ENCODE measurements at regions not wholly inside any gene's neighbourhood (a gene's known extent, or its start where the extent isn't known, plus 50 kb on each side); places are given as distances from the start of the nearest gene placed in this dataset.
"Not testable (repeated sequence)": the region's sequence is repeated elsewhere in the genome, so short reads cannot be mapped to it uniquely, and the experiment has no call there.

GRCh38 chr2:91764581-91765002 lies 3073.1 kb downstream of the RPIA start:
- not testable (repeated sequence) for H3K27ac ChIP-seq (ENCODE audit: low read depth in 1 of 3, low read length in 2 of 3); H3K4me3 ChIP-seq (ENCODE audit: low read depth in 1 of 3, low read length in 3 of 3); H3K27me3 ChIP-seq (ENCODE audit: control insufficient read depth in 3 of 3, insufficient read depth in 3 of 3, low read length in 3 of 3); FAIRE-seq; H3K9me3 ChIP-seq (ENCODE audit: control insufficient read depth in 2 of 2, insufficient read depth in 1 of 2, low read depth in 1 of 2, low read length in 1 of 2); H3K4me1 ChIP-seq (ENCODE audit: control insufficient read depth in 3 of 3, insufficient read depth in 2 of 3, low read depth in 1 of 3, low read length in 2 of 3); H3K36me3 ChIP-seq (ENCODE audit: control insufficient read depth in 3 of 3, insufficient read depth in 2 of 3, low read depth in 1 of 3, low read length in 3 of 3)
- DNase-seq = peak in 1 of 2 donors; percentile 8
- WGBS, 3 donors = 18 to 35% (median 22%) methylated on average over 5 of the region's 5 CpGs

- not testable (repeated sequence) for DNase-seq; H3K27ac ChIP-seq (ENCODE audit: low read depth in 1 of 3, low read length in 2 of 3); H3K4me3 ChIP-seq (ENCODE audit: low read depth in 1 of 3, low read length in 3 of 3); H3K27me3 ChIP-seq (ENCODE audit: control insufficient read depth in 3 of 3, insufficient read depth in 3 of 3, low read length in 3 of 3); FAIRE-seq; H3K9me3 ChIP-seq (ENCODE audit: control insufficient read depth in 2 of 2, insufficient read depth in 1 of 2, low read depth in 1 of 2, low read length in 1 of 2); H3K4me1 ChIP-seq (ENCODE audit: control insufficient read depth in 3 of 3, insufficient read depth in 2 of 3, low read depth in 1 of 3, low read length in 2 of 3); H3K36me3 ChIP-seq (ENCODE audit: control insufficient read depth in 3 of 3, insufficient read depth in 2 of 3, low read depth in 1 of 3, low read length in 3 of 3)
- 61 to 68% (median 64%) methylated on average over 4 of the region's 7 CpGs for WGBS, 3 donors
Measured at GRCh38 chr2:91765018-91765754, 3073.7 kb downstream of the RPIA start.

DNA sequence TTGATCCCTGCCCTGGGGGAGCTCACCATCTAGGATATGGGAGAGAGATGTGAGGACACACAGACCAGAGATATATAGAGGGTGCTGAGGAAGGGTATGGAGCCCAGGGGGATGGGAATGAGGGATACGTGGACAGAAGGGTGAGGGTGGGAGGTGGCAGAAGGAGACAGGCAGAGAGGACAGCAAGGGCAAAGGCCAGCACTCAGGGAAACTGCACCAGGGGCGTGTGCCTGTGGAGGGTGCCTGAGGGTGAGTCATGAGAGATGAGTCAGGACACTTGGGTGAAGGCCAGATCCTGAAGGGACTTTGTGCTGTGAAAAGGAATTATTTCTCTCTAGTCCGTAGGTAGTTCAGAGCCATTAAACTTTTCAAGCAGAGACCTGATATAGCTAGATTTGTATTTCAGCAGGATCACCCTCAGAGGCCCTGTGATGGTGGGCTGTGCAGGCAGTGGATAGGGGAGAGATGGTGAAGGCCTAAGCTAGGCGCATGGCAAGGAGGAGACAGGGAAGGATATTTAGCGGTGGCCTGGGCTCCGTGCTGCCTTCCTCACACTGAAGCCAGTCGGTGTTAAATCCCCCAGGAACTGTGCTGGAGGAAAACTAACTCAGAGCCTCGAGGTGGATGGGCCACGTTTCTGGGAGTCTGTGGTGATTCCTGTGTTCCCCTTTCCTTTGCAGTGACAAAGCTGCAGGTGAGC lies 3075.0 kb downstream of the RPIA start:
- not testable (repeated sequence) for H3K36me3 ChIP-seq (ENCODE audit: control insufficient read depth in 3 of 3, insufficient read depth in 2 of 3, low read depth in 1 of 3, low read length in 3 of 3); H3K27me3 ChIP-seq (ENCODE audit: control insufficient read depth in 3 of 3, insufficient read depth in 3 of 3, low read length in 3 of 3); H3K9me3 ChIP-seq (ENCODE audit: control insufficient read depth in 2 of 2, insufficient read depth in 1 of 2, low read depth in 1 of 2, low read length in 1 of 2); H3K4me1 ChIP-seq (ENCODE audit: control insufficient read depth in 3 of 3, insufficient read depth in 2 of 3, low read depth in 1 of 3, low read length in 2 of 3); FAIRE-seq
- 10 to 53% (median 31%) methylated on average over 9 of the region's 9 CpGs for WGBS, 3 donors
- peak; percentile 75 to 96 for DNase-seq
- Histone ChIP-seq H3K4me3 (ENCODE audit: low read depth in 1 of 3, low read length in 3 of 3) (peak overlapping the region in 1 of 3 donors; percentile 42), H3K27ac (ENCODE audit: low read depth in 1 of 3, low read length in 2 of 3) (peak overlapping the region in 1 of 3 donors; percentile 65)

GRCh38 chr2:91768301-91768700 lies 3076.8 kb downstream of the RPIA start:
- H3K4me1 ChIP-seq (ENCODE audit: control insufficient read depth in 3 of 3, insufficient read depth in 2 of 3, low read depth in 1 of 3, low read length in 2 of 3); FAIRE-seq; H3K36me3 ChIP-seq (ENCODE audit: control insufficient read depth in 3 of 3, insufficient read depth in 2 of 3, low read depth in 1 of 3, low read length in 3 of 3); H3K27me3 ChIP-seq (ENCODE audit: control insufficient read depth in 3 of 3, insufficient read depth in 3 of 3, low read length in 3 of 3); DNase-seq; H3K9me3 ChIP-seq (ENCODE audit: control insufficient read depth in 2 of 2, insufficient read depth in 1 of 2, low read depth in 1 of 2, low read length in 1 of 2): not testable (repeated sequence)
- Histone ChIP-seq H3K4me3 (ENCODE audit: low read depth in 1 of 3, low read length in 3 of 3) (peak overlapping the region in 1 of 3 donors; percentile 52), H3K27ac (ENCODE audit: low read depth in 1 of 3, low read length in 2 of 3) (peak overlapping the region in 1 of 3 donors; percentile 32)
- 62 to 79% (median 63%) methylated on average over 3 of the region's 3 CpGs for WGBS, 3 donors

DNA sequence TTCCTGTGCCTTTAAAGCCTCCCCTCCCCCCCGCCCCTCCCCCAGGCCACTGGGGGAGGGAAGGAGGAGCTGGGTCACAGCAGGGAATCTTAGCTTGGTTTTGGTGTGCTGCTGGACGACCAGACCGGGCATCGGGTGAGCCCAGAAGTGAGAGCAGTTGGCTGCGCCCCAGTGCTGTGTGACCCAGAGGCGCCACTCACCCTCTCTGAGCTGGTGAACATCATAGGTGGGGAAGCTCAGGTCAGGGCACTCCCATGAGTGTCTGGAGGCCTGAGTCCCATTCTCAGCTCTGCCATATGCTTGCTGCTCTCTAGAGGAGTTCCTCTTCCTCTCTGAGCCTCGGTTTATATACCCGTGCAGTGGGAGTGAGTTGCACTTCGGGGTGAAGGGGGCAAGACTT lies 3077.5 kb downstream of the RPIA start:
- not testable (repeated sequence) for H3K9me3 ChIP-seq (ENCODE audit: control insufficient read depth in 2 of 2, insufficient read depth in 1 of 2, low read depth in 1 of 2, low read length in 1 of 2); H3K27me3 ChIP-seq (ENCODE audit: control insufficient read depth in 3 of 3, insufficient read depth in 3 of 3, low read length in 3 of 3); DNase-seq; H3K27ac ChIP-seq (ENCODE audit: low read depth in 1 of 3, low read length in 2 of 3); H3K4me1 ChIP-seq (ENCODE audit: control insufficient read depth in 3 of 3, insufficient read depth in 2 of 3, low read depth in 1 of 3, low read length in 2 of 3); FAIRE-seq; H3K36me3 ChIP-seq (ENCODE audit: control insufficient read depth in 3 of 3, insufficient read depth in 2 of 3, low read depth in 1 of 3, low read length in 3 of 3)
- peak overlapping the region in 1 of 3 donors; percentile 52 for H3K4me3 ChIP-seq (ENCODE audit: low read depth in 1 of 3, low read length in 3 of 3)
- WGBS, 3 donors = 76 to 84% (median 77%) methylated on average over 8 to 9 of the region's 9 CpGs

- peak overlapping the region in 1 of 3 donors; percentile 52 for H3K4me3 ChIP-seq (ENCODE audit: low read depth in 1 of 3, low read length in 3 of 3)
- not testable (repeated sequence) for FAIRE-seq; H3K4me1 ChIP-seq (ENCODE audit: control insufficient read depth in 3 of 3, insufficient read depth in 2 of 3, low read depth in 1 of 3, low read length in 2 of 3); H3K27ac ChIP-seq (ENCODE audit: low read depth in 1 of 3, low read length in 2 of 3); H3K27me3 ChIP-seq (ENCODE audit: control insufficient read depth in 3 of 3, insufficient read depth in 3 of 3, low read length in 3 of 3); H3K9me3 ChIP-seq (ENCODE audit: control insufficient read depth in 2 of 2, insufficient read depth in 1 of 2, low read depth in 1 of 2, low read length in 1 of 2); H3K36me3 ChIP-seq (ENCODE audit: control insufficient read depth in 3 of 3, insufficient read depth in 2 of 3, low read depth in 1 of 3, low read length in 3 of 3)
- DNase-seq = peak in 1 of 2 donors; percentile 20
- 55 to 76% (median 65%) methylated on average over 7 to 8 of the region's 8 CpGs for WGBS, 3 donors
Measured at GRCh38 chr2:91770046-91770575, 3078.6 kb downstream of the RPIA start.

DNA sequence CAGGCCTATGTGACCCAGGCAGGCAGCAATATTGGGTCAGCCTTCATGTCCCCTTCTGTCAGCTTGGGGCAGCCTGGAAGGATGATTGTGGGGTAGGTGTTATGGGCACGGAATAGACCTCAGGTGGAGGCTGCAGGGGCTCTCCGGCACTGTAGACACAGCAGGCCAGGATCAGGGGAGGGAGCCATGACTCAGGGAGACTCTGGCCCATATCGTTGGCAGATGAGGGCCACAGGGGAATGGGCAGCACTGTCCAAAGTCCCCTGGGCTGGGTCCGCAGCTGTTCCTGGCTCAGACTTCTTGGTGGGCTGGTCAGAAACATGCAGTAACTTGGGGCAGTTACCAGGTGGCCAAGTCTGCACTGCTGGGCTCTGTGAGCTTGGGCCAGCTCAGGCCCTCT lies 3080.1 kb downstream of the RPIA start:
- peak overlapping the region in 1 of 3 donors; percentile 73 for H3K27ac ChIP-seq (ENCODE audit: low read depth in 1 of 3, low read length in 2 of 3)
- peak in 1 of 2 donors; percentile 67 for DNase-seq
- WGBS, 3 donors = 34 to 75% (median 36%) methylated on average over 4 of the region's 4 CpGs

DNA sequence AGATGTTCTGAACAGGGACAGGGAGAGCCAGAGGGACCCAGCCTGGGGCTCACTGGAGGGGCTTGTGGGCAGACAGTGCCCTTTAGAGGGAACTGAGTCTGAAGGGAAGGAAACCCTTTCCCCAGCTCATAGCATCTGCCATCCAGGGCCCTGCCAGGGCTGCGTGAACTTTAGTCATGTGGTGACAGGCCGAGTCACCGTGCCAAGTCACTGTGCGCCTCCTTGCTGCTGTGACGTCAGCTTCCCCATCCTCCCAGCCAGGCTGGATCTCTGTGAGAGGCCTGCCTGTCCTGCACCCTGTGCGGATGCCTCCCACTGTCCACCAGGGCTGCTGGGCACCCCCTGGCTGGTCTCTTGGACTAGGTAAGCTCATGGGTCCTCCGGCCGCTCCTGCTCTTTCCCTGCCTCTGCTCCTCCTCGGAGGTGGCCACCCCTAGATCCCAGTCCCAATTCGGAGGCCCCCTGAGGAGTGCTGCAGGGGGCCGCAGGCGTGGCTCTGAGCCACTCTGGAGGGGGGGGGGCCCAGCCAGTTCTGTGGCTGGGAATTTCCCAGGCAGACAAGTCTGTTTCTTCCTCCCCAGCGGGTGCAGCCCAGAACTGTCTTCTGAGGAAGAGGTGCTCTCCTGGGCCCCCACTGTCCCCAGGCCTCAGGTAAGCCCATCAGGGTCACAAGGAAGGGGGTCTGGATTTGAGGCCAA lies 3080.9 kb downstream of the RPIA start:
- H3K36me3 ChIP-seq (ENCODE audit: control insufficient read depth in 3 of 3, insufficient read depth in 2 of 3, low read depth in 1 of 3, low read length in 3 of 3); FAIRE-seq; H3K4me3 ChIP-seq (ENCODE audit: low read depth in 1 of 3, low read length in 3 of 3); H3K4me1 ChIP-seq (ENCODE audit: control insufficient read depth in 3 of 3, insufficient read depth in 2 of 3, low read depth in 1 of 3, low read length in 2 of 3); H3K9me3 ChIP-seq (ENCODE audit: control insufficient read depth in 2 of 2, insufficient read depth in 1 of 2, low read depth in 1 of 2, low read length in 1 of 2); H3K27me3 ChIP-seq (ENCODE audit: control insufficient read depth in 3 of 3, insufficient read depth in 3 of 3, low read length in 3 of 3): not testable (repeated sequence)
- H3K27ac ChIP-seq (ENCODE audit: low read depth in 1 of 3, low read length in 2 of 3) = peak overlapping the region in 1 of 3 donors; percentile 78
- peak in 1 of 2 donors; percentile 80 for DNase-seq
- WGBS, 3 donors = 44 to 72% (median 49%) methylated on average over 9 to 12 of the region's 13 CpGs

More for the DNA sequence above, 3080.1 kb downstream of the RPIA start:
- H3K9me3 ChIP-seq (ENCODE audit: control insufficient read depth in 2 of 2, insufficient read depth in 1 of 2, low read depth in 1 of 2, low read length in 1 of 2); H3K4me1 ChIP-seq (ENCODE audit: control insufficient read depth in 3 of 3, insufficient read depth in 2 of 3, low read depth in 1 of 3, low read length in 2 of 3); H3K36me3 ChIP-seq (ENCODE audit: control insufficient read depth in 3 of 3, insufficient read depth in 2 of 3, low read depth in 1 of 3, low read length in 3 of 3); H3K27me3 ChIP-seq (ENCODE audit: control insufficient read depth in 3 of 3, insufficient read depth in 3 of 3, low read length in 3 of 3); FAIRE-seq: not testable (repeated sequence)
- peak overlapping the region in 1 of 3 donors; percentile 28 for H3K4me3 ChIP-seq (ENCODE audit: low read depth in 1 of 3, low read length in 3 of 3)
